Left lung (tissue), 4 donors: ENCODE measurements at regions not wholly inside any gene's neighbourhood (a gene's known extent, or its start where the extent isn't known, plus 50 kb on each side); places are given as distances from the start of the nearest gene placed in this dataset.

Experiments
- ATAC-seq: fragments of 200-7000 bp; cut with Tn5 transposase; one replicate; pipeline ENCODE4 v1.9.1; 2020; ENCODE audit warnings: moderate library complexity
- DNase-seq, 4 donors: peaks; one replicate each; pipeline ENCODE4 v3.0.0-alpha.2; 2013 to 2020
- H3K27ac ChIP-seq, 2 donors: fragments of 200-600 bp; sonication (generic) in 1 of 2; one replicate each; pipeline versions ENCODE4 v1.5.0 to v1.8.0; 2020 to 2021
- H3K27me3 ChIP-seq, 2 donors: fragments of 200-600 bp; sonication (generic) in 1 of 2; one replicate each; pipeline versions ENCODE4 v1.5.0 to v1.8.0; 2020 to 2021
- H3K36me3 ChIP-seq, 2 donors: fragments of 200-600 bp; sonication (generic) in 1 of 2; one replicate each; pipeline versions ENCODE4 v1.5.0 to v1.8.0; 2020 to 2021
- H3K4me1 ChIP-seq, 2 donors: fragments of 200-600 bp; one replicate each; pipeline ENCODE4 v1.8.0; 2021
- H3K4me3 ChIP-seq, 2 donors: fragments of 200-600 bp; sonication (generic) in 1 of 2; one replicate each; pipeline versions ENCODE4 v1.5.0 to v1.8.0; 2020 to 2021; ENCODE audit warnings: mild to moderate bottlenecking in 1 of 2
- H3K9me3 ChIP-seq, 2 donors: fragments of 200-600 bp; sonication (generic) in 1 of 2; one replicate each; pipeline versions ENCODE4 v1.5.0 to v1.8.0; 2020 to 2021
- intact Hi-C, 2 donors: fragments of 100-400 bp; cut with DNase I; formaldehyde crosslinking; loops; one replicate each; pipeline versions ENCODE4 v1.11.2 to v1.14.2; 2022
- TF ChIP-seq, protein P1 (sequence below), 2 donors: fragments of 200-600 bp; sonication (generic) in 1 of 2; IDR thresholded peaks; one replicate each; pipeline versions ENCODE4 v1.5.0 to v1.8.0; 2021; ENCODE audit warnings: antibody characterized with exemption in 2 of 2
- donor health status: DM: no; HTN: yes; CAD: no.
- donor health status: DM: no; HTN: no; CAD: no.

DNA sequence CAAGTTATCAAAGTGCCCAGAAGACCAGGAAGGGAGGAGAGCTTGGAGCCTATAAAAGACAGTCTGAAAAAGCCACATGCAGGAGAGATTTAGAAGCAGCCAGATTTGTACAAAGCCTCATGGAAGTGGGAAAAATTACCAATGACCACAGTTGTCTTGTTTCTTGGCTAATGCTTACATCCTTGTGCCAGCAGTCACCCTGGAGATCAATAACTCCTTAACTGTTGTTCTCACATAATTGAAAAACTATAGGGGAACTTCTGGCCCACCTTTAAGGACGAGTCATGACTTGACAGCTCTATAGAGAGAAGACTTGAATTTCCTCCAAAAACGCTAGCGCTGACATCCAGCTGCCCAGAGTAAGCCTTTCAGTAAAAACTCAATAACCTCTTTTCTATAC, 313.1 kb downstream of the GALC start:
- intact Hi-C loops, result no loop called here
- DNase-seq, result no peak
- no peak overlapping the region for H3K4me3 ChIP-seq
- no peak overlapping the region for H3K27ac ChIP-seq
- H3K36me3 ChIP-seq, result no peaks in the 10 kb centered on the region
- no peak for ATAC-seq
- no peaks in the 10 kb centered on the region for H3K4me1 ChIP-seq
- H3K9me3 ChIP-seq, result no peaks in the 10 kb centered on the region
- TF ChIP-seq, protein P1, sequence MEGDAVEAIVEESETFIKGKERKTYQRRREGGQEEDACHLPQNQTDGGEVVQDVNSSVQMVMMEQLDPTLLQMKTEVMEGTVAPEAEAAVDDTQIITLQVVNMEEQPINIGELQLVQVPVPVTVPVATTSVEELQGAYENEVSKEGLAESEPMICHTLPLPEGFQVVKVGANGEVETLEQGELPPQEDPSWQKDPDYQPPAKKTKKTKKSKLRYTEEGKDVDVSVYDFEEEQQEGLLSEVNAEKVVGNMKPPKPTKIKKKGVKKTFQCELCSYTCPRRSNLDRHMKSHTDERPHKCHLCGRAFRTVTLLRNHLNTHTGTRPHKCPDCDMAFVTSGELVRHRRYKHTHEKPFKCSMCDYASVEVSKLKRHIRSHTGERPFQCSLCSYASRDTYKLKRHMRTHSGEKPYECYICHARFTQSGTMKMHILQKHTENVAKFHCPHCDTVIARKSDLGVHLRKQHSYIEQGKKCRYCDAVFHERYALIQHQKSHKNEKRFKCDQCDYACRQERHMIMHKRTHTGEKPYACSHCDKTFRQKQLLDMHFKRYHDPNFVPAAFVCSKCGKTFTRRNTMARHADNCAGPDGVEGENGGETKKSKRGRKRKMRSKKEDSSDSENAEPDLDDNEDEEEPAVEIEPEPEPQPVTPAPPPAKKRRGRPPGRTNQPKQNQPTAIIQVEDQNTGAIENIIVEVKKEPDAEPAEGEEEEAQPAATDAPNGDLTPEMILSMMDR (IDR thresholded peaks at IDR 0.05), result no peak
- H3K27me3 ChIP-seq, result no peaks in the 10 kb centered on the region

DNA sequence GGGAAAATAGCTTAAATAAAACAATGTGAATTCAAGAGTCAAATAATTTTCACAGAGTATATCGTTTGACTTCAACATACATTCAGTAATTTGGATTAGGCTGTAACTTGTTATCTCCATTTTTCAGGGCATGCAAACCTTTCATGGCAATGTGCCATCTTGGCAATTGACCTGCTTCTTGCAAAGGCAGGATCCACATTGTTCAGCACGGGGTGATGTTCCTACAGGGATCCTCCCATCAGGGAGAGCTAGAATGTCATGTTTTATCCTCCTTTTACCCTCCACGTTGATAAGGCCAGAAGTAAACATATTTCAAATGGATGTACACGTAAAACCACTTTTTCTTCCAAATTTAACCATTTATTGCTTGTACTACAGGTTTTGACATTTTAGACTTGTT, 314.4 kb downstream of the GALC start:
- Histone ChIP-seq H3K27me3 (no peaks in the 10 kb centered on the region), H3K27ac (no peak overlapping the region), H3K4me3 (no peak overlapping the region), H3K9me3 (no peaks in the 10 kb centered on the region), H3K4me1 (no peaks in the 10 kb centered on the region), H3K36me3 (no peaks in the 10 kb centered on the region)
- ATAC-seq (no peak), DNase-seq (no peak)
- TF ChIP-seq, protein P1 (IDR thresholded peaks at IDR 0.05), result no peak
- intact Hi-C loops, result no loop called here

DNA sequence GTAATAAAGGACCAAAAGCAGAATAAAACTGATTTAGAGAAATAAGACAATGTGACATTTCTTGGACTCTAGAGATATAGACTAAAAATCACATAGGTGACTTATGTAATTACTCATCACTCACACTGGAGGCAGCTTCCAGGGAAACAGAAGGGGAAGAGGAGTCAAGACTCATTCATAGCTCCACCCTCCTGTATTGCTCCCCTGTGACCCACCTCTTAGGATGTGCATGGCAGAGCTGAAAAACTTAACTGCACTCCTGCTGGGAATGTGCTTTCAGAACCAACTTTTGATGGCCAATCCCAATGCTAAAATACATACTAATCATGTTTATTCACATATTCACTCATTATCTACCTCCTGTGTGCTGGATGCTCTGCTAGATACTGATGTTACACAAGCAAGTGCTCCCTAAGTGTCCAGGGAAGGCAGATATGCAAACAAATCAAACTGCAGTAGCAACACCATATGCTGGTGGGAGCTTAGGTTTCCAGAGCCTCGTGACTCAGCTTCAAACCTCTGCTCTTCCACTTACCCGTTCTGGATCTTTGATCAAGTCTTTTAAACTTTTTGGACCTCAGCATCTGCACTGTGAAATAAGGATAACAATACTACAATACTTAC, 316.1 kb downstream of the GALC start:
- no peaks in the 10 kb centered on the region for H3K27me3 ChIP-seq
- H3K4me1 ChIP-seq, result no peaks in the 10 kb centered on the region
- ATAC-seq, result no peak
- H3K36me3 ChIP-seq, result no peaks in the 10 kb centered on the region
- intact Hi-C loops, result no loop called here
- no peak overlapping the region for H3K27ac ChIP-seq
- no peaks in the 10 kb centered on the region for H3K9me3 ChIP-seq
- TF ChIP-seq, protein P1 (IDR thresholded peaks at IDR 0.05), result no peak
- no peak for DNase-seq
- H3K4me3 ChIP-seq, result no peak overlapping the region

DNA sequence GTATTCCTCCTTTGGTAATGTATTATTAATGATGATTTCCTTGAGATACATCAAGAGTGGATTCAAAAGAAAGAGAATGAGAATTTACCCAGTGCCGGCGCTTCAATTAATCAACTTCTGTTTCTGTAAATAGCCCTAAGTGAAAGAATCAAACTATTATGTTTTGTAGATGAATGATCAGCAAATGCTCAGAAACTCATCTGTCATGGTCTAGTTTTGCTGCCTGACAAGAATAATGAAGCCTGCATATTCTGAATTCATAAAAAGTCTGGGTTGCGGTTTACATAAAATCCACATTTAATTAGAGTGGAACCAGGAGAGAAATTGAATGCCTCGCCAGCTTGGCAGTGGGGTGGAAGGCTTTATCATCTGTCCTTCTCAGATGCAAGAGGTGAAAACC, 325.3 kb downstream of the GALC start:
- H3K27ac ChIP-seq, result no peak overlapping the region
- ATAC-seq (no peak), DNase-seq (no peak)
- TF ChIP-seq, protein P1 (IDR thresholded peaks at IDR 0.05), result no peak
- H3K9me3 ChIP-seq, result peaks cover 0 to 6% of the 10 kb centered on the region in 2 donors
- no peaks in the 10 kb centered on the region for H3K27me3 ChIP-seq
- no peaks in the 10 kb centered on the region for H3K36me3 ChIP-seq
- no peaks in the 10 kb centered on the region for H3K4me1 ChIP-seq
- intact Hi-C loops, result no loop called here
- no peak overlapping the region for H3K4me3 ChIP-seq

DNA sequence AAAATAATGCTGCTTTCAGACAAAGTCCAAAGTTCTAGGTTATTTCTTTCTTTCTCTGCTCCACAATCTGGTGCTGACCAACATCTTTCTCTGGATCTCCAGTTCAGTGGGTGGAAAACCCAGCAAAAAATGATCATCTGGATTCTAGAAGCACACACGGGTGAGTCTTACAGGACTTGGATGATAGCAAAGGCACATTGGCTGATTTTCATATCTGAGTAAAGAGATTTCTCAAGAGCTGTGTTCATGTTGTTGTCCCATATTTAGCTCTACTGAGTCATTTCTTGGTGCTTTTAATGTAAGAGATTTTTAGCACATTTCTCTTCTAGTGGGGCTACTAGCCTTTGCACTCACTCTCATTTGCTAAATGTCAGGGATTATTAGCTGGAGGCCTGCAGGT, 336.7 kb downstream of the GALC start:
- Histone ChIP-seq H3K4me3 (no peak overlapping the region), H3K36me3 (no peaks in the 10 kb centered on the region), H3K9me3 (no peaks in the 10 kb centered on the region), H3K27ac (no peak overlapping the region), H3K27me3 (no peaks in the 10 kb centered on the region), H3K4me1 (no peaks in the 10 kb centered on the region)
- ATAC-seq, result no peak
- no peak for DNase-seq
- intact Hi-C loops, result no loop called here
- TF ChIP-seq, protein P1 (IDR thresholded peaks at IDR 0.05), result no peak
